Neutrophil (primary cell): ENCODE measurements at regions not wholly inside any gene's neighbourhood (a gene's known extent, or its start where the extent isn't known, plus 50 kb on each side); places are given as distances from the start of the nearest gene placed in this dataset.

Experiments used
- H3K27ac ChIP-seq: fragments of 200-600 bp; sonication (generic); 2 replicates; pipeline ENCODE4 v1.5.1; 2016; ENCODE audit warnings: mild to moderate bottlenecking, moderate library complexity
- H3K27me3 ChIP-seq: fragments of 200-600 bp; sonication (generic); 2 replicates; pipeline ENCODE4 v1.6.0; 2016; ENCODE audit warnings: mild to moderate bottlenecking
- H3K36me3 ChIP-seq: fragments of 200-600 bp; sonication (generic); 2 replicates; pipeline ENCODE4 v1.5.1; 2017
- H3K4me1 ChIP-seq, 2 experiments: fragments of 200-600 bp in 1 of 2; sonication (generic) in 1 of 2; 1 replicate in 1 of 2; 2 replicates in 1 of 2; pipeline versions ENCODE4 v1.5.1 to v1.6.1; 2013 to 2016; ENCODE audit warnings: low read depth in 1 of 2, low read length in 1 of 2, mild to moderate bottlenecking in 1 of 2, moderate library complexity in 1 of 2; ENCODE audit not compliant: control insufficient read depth in 1 of 2, insufficient read depth in 1 of 2
- H3K4me3 ChIP-seq, 2 experiments: fragments of 200-600 bp in 1 of 2; sonication (generic) in 1 of 2; 1 replicate in 1 of 2; 2 replicates in 1 of 2; pipeline ENCODE4 v1.5.1; 2013 to 2016; ENCODE audit warnings: low read depth in 1 of 2, low read length in 1 of 2, mild to moderate bottlenecking in 1 of 2, moderate library complexity in 1 of 2
- H3K9me3 ChIP-seq: fragments of 200-600 bp; sonication (generic); 2 replicates; pipeline ENCODE4 v1.5.1; 2016
- CTCF ChIP-seq: fragments of 200-600 bp; sonication (generic); IDR thresholded peaks from 2 replicates; pipeline ENCODE4 v1.5.1; 2016; ENCODE audit warnings: antibody characterized with exemption

GRCh38 chr13:78247362-78247761, 328.7 kb upstream of the EDNRB start:
- no peaks in the 10 kb centered on the region for H3K27me3 ChIP-seq

GRCh38 chr13:78241278-78241919, 322.8 kb upstream of the EDNRB start:
- Histone ChIP-seq H3K4me1 (peaks cover 47 to 50% of the 10 kb centered on the region in 2 experiments), H3K9me3 (no peaks in the 10 kb centered on the region), H3K27me3 (no peaks in the 10 kb centered on the region), H3K4me3 (no peak overlapping the region), H3K27ac (no peak overlapping the region), H3K36me3 (no peaks in the 10 kb centered on the region)
- TF ChIP-seq CTCF = no peak

More at GRCh38 chr13:78247362-78247761, 328.7 kb upstream of the EDNRB start:
- H3K27ac ChIP-seq = no peak overlapping the region
- TF ChIP-seq CTCF = no peak
- no peak overlapping the region for H3K4me3 ChIP-seq
- peaks cover 14 to 21% of the 10 kb centered on the region in 2 experiments for H3K4me1 ChIP-seq
- H3K9me3 ChIP-seq = no peaks in the 10 kb centered on the region
- H3K36me3 ChIP-seq = no peaks in the 10 kb centered on the region

- Histone ChIP-seq H3K36me3 (no peaks in the 10 kb centered on the region), H3K4me3 (no peak overlapping the region), H3K4me1 (peaks cover 35 to 44% of the 10 kb centered on the region in 2 experiments), H3K9me3 (no peaks in the 10 kb centered on the region), H3K27ac (no peak overlapping the region), H3K27me3 (no peaks in the 10 kb centered on the region)
- TF ChIP-seq CTCF = no peak
These were observed 321.1 kb upstream of the EDNRB start for GRCh38 chr13:78239714-78240113.

- Histone ChIP-seq H3K4me3 (no peak overlapping the region), H3K27ac (peak overlapping the region; percentile 21), H3K4me1 (peaks cover 35 to 44% of the 10 kb centered on the region in 2 experiments), H3K9me3 (no peaks in the 10 kb centered on the region), H3K27me3 (no peaks in the 10 kb centered on the region), H3K36me3 (no peaks in the 10 kb centered on the region)
- no peak for TF ChIP-seq CTCF
These were observed 320.3 kb upstream of the EDNRB start for GRCh38 chr13:78238911-78239310.

GRCh38 chr13:78228940-78229339, 310.3 kb upstream of the EDNRB start:
- no peaks in the 10 kb centered on the region for H3K9me3 ChIP-seq
- H3K4me1 ChIP-seq = no peaks in the 10 kb centered on the region
- no peaks in the 10 kb centered on the region for H3K27me3 ChIP-seq
- H3K27ac ChIP-seq = no peak overlapping the region
- H3K4me3 ChIP-seq = no peak overlapping the region
- TF ChIP-seq CTCF = no peak
- H3K36me3 ChIP-seq = no peaks in the 10 kb centered on the region
